H1 (cell line): ENCODE measurements at regions not wholly inside any gene's neighbourhood (a gene's known extent, or its start where the extent isn't known, plus 50 kb on each side); places are given as distances from the start of the nearest gene placed in this dataset.

Experiments
- CTCF ChIA-PET: fragments of 300-600 bp; sonication (Branson Sonifier 250); formaldehyde crosslinking; loops from one replicate; lab custom pipeline; 2021; ENCODE audit not compliant: partially characterized antibody; lab: Charles Lee
- POLR2A ChIA-PET: fragments of 300-600 bp; sonication (Branson Sonifier 250); formaldehyde crosslinking; loops from one replicate; lab custom pipeline; 2021; ENCODE audit warnings: inconsistent platforms; ENCODE audit not compliant: partially characterized antibody; lab: Charles Lee
- DNase-seq, 2 experiments: peaks; one replicate each; pipeline versions ENCODE4 v3.0.0 to v3.0.0-alpha.2; 2010 to 2022; ENCODE audit warnings: low spot score in 2 of 2, low read depth in 1 of 2, mixed read lengths in 1 of 2
- FAIRE-seq: peaks from 2 replicates; lab custom pipeline; 2011; peaks lifted over from hg19 to GRCh38; lab: Jason Lieb, UNC
- H2AFZ ChIP-seq: 2 replicates; pipeline ENCODE4 v1.8.1; 2012; ENCODE audit warnings: low read length, inconsistent platforms
- H2AK5ac ChIP-seq: 2 replicates; pipeline ENCODE4 v1.6.1; 2013; ENCODE audit warnings: low read depth, low read length
- H2BK120ac ChIP-seq: replicated peaks from 2 replicates; pipeline ENCODE3; 2013; ENCODE audit warnings: low read depth, low read length, inconsistent platforms
- H2BK12ac ChIP-seq: 2 replicates; pipeline ENCODE4 v1.6.1; 2013; ENCODE audit warnings: low read depth, low read length
- H2BK15ac ChIP-seq: 2 replicates; pipeline ENCODE4 v1.6.1; 2013; ENCODE audit warnings: low read length
- H2BK20ac ChIP-seq: 2 replicates; pipeline ENCODE4 v1.6.1; 2013; ENCODE audit warnings: low read length
- H2BK5ac ChIP-seq: 2 replicates; pipeline ENCODE4 v1.6.1; 2013; ENCODE audit warnings: low read depth, low read length
- H3K14ac ChIP-seq: 2 replicates; pipeline ENCODE4 v1.6.1; 2013; ENCODE audit warnings: inconsistent platforms; ENCODE audit not compliant: insufficient read length
- H3K18ac ChIP-seq: 2 replicates; pipeline ENCODE4 v1.6.1; 2013; ENCODE audit warnings: low read length; ENCODE audit errors: extremely low read depth
- H3K23ac ChIP-seq: 2 replicates; pipeline ENCODE4 v1.6.1; 2013; ENCODE audit warnings: inconsistent platforms; ENCODE audit not compliant: insufficient read length
- H3K23me2 ChIP-seq: 2 replicates; pipeline ENCODE4 v1.6.1; 2013; ENCODE audit warnings: low read depth, low read length
- H3K27ac ChIP-seq: 2 replicates; pipeline ENCODE4 v1.6.1; 2011; ENCODE audit warnings: low read depth, low read length, inconsistent platforms
- H3K27me3 ChIP-seq, 4 experiments: replicated peaks in 1 of 4; 1 replicate in 1 of 4; 2 replicates in 3 of 4; pipeline versions ENCODE4 v1.6.1 to v1.8.1; 2011 to 2013; ENCODE audit warnings: low read length in 3 of 4, mild to moderate bottlenecking in 3 of 4, inconsistent platforms in 2 of 4, mixed read lengths in 2 of 4, moderate library complexity in 1 of 4; ENCODE audit not compliant: control insufficient read depth in 3 of 4, insufficient read depth in 3 of 4; ENCODE audit errors: extremely low read depth in 1 of 4
- H3K36me3 ChIP-seq, 4 experiments: 2 replicates each; pipeline versions ENCODE4 v1.6.1 to v1.8.1; 2011 to 2013; ENCODE audit warnings: mild to moderate bottlenecking in 4 of 4, low read length in 3 of 4, moderate library complexity in 2 of 4, control low read depth in 1 of 4, inconsistent platforms in 1 of 4; ENCODE audit not compliant: insufficient read depth in 4 of 4, control insufficient read depth in 2 of 4
- H3K4ac ChIP-seq: replicated peaks from 2 replicates; pipeline ENCODE3; 2013; ENCODE audit warnings: low read length, low read depth, mixed read lengths, inconsistent platforms; ENCODE audit not compliant: insufficient read length
- H3K4me1 ChIP-seq, 4 experiments: replicated peaks in 1 of 4; 1 replicate in 1 of 4; 2 replicates in 3 of 4; pipeline versions ENCODE4 v1.6.1 to v1.8.1; 2011 to 2013; ENCODE audit warnings: low read length in 3 of 4, inconsistent platforms in 2 of 4, mixed read lengths in 1 of 4; ENCODE audit not compliant: insufficient read depth in 4 of 4, control insufficient read depth in 3 of 4
- H3K4me2 ChIP-seq, 2 experiments: 2 replicates each; pipeline versions ENCODE4 v1.6.1 to v1.8.1; 2011 to 2013; ENCODE audit warnings: low read depth in 2 of 2, low read length in 2 of 2, control low read depth in 1 of 2, inconsistent platforms in 1 of 2, mild to moderate bottlenecking in 1 of 2; ENCODE audit not compliant: insufficient read depth in 1 of 2
- H3K4me3 ChIP-seq, 4 experiments: fragments of 200-600, 300-600 bp in 1 of 4; sonication (generic), shearing (Covaris generic), sonication (Bioruptor Twin) in 1 of 4; 2 replicates each; pipeline versions ENCODE4 v1.5.1 to v1.8.1; 2011 to 2016; ENCODE audit warnings: low read length in 4 of 4, low read depth in 3 of 4, control low read depth in 2 of 4, inconsistent platforms in 2 of 4, mild to moderate bottlenecking in 2 of 4, mixed read lengths in 1 of 4, moderate library complexity in 1 of 4; ENCODE audit not compliant: insufficient read depth in 2 of 4; ENCODE audit errors: extremely low read depth in 1 of 4
- H3K56ac ChIP-seq: replicated peaks from 2 replicates; pipeline ENCODE3; 2013; ENCODE audit warnings: low read depth, mild to moderate bottlenecking, mixed read lengths, low read length, inconsistent platforms; ENCODE audit not compliant: insufficient read length
- H3K79me1 ChIP-seq: 2 replicates; pipeline ENCODE4 v1.6.1; 2013; ENCODE audit warnings: low read depth, low read length, control low read depth
- H3K79me2 ChIP-seq, 2 experiments: 2 replicates each; pipeline versions ENCODE4 v1.6.1 to v1.8.1; 2012 to 2013; ENCODE audit warnings: low read length in 2 of 2, mild to moderate bottlenecking in 2 of 2, inconsistent platforms in 1 of 2; ENCODE audit not compliant: insufficient read depth in 2 of 2, control insufficient read depth in 1 of 2
- H3K9ac ChIP-seq, 4 experiments: replicated peaks in 1 of 4; 1 replicate in 1 of 4; 2 replicates in 3 of 4; pipeline versions ENCODE4 v1.6.1 to v1.8.1; 2011 to 2013; ENCODE audit warnings: low read depth in 3 of 4, low read length in 3 of 4, control low read depth in 2 of 4, mild to moderate bottlenecking in 2 of 4, moderate library complexity in 2 of 4, inconsistent platforms in 1 of 4; ENCODE audit errors: extremely low read depth in 1 of 4
- H3K9me3 ChIP-seq, 2 experiments: 2 replicates each; pipeline versions ENCODE4 v1.6.1 to v1.8.1; 2012 to 2013; ENCODE audit warnings: mild to moderate bottlenecking in 2 of 2, moderate library complexity in 2 of 2, control low read depth in 1 of 2, inconsistent platforms in 1 of 2, low read depth in 1 of 2, low read length in 1 of 2, mixed read lengths in 1 of 2; ENCODE audit not compliant: insufficient read depth in 2 of 2
- H4K20me1 ChIP-seq, 2 experiments: replicated peaks in 1 of 2; 2 replicates each; pipeline versions ENCODE3 to v1.8.1; 2011 to 2013; ENCODE audit warnings: inconsistent platforms in 2 of 2, low read length in 2 of 2, mild to moderate bottlenecking in 1 of 2; ENCODE audit not compliant: insufficient read depth in 2 of 2, control insufficient read depth in 1 of 2
- H4K5ac ChIP-seq: 2 replicates; pipeline ENCODE4 v1.6.1; 2013; ENCODE audit warnings: low read length, low read depth, mixed read lengths, inconsistent platforms; ENCODE audit not compliant: insufficient read length
- H4K8ac ChIP-seq: 2 replicates; pipeline ENCODE4 v1.8.0; 2013; ENCODE audit warnings: mild to moderate bottlenecking, moderate library complexity, low read length, inconsistent platforms; ENCODE audit not compliant: insufficient read depth; ENCODE audit errors: extremely low read depth
- H4K91ac ChIP-seq: replicated peaks from 2 replicates; pipeline ENCODE3; 2013; ENCODE audit warnings: low read length, mixed read lengths, inconsistent platforms; ENCODE audit not compliant: insufficient read length
- JUN ChIP-seq: IDR thresholded peaks from 2 replicates; pipeline ENCODE4 v1.6.1; 2011; ENCODE audit warnings: low read depth, mild to moderate bottlenecking, improper control_type of control experiment, low read length
- TAF7 ChIP-seq: optimal IDR thresholded peaks from 2 replicates; pipeline ENCODE3; 2011; ENCODE audit warnings: low read depth, mild to moderate bottlenecking, inconsistent platforms, low read length, moderate library complexity, borderline replicate concordance
- WGBS, 2 experiments: shearing (Covaris generic) in 1 of 2; methylation state at CpG; one replicate each; pipeline versions ENCODE4 v1.1.6 to v1.1.7; 2013 to 2015; ENCODE audit warnings: low lambda C conversion rate in 2 of 2, mixed read lengths in 2 of 2, inconsistent platforms in 1 of 2, low coverage in 1 of 2, missing lambda C conversion rate in 1 of 2; ENCODE audit not compliant: insufficient replicate concordance in 2 of 2, insufficient coverage in 1 of 2, insufficient read length in 1 of 2; ENCODE audit errors: extremely low coverage in 1 of 2, missing lambda C conversion rate in 1 of 2; 5-methylcytosine and 5-hydroxymethylcytosine counted together
- TF ChIP-seq, protein P1 (sequence below): IDR thresholded peaks from 2 replicates; pipeline ENCODE4 v1.6.1; 2012; ENCODE audit warnings: inconsistent platforms

DNA sequence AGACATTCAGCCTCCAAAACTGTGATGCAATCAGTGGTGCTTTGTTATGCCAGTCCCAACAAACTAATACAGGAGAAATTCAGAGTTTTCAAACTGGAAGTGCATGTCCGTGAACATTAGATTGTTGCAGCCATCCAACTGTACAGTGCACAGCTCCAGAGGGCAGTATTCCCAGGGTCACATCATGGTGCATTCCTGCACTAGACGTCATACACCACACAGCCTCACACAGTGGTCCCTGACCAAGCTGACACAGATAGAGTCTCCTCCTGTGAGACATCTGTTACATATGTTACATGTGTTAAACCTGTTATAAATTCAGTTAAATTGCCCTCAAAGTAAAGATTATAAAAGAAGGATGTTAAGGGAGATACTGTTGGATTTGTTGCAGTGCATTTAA is 209.0 kb downstream of the LRRN1 start:
- Histone ChIP-seq H4K91ac (no peak overlapping the region), H3K23me2 (no peaks in the 10 kb centered on the region), H2BK20ac (no peak overlapping the region), H3K18ac (no peak overlapping the region), H3K9ac (no peak overlapping the region), H3K79me2 (no peaks in the 10 kb centered on the region), H4K20me1 (no peaks in the 10 kb centered on the region), H4K8ac (no peak overlapping the region), H3K14ac (no peak overlapping the region), H2BK15ac (no peak overlapping the region), H3K4me2 (no peak overlapping the region), H3K27me3 (no peaks in the 10 kb centered on the region), H3K79me1 (no peaks in the 10 kb centered on the region), H3K9me3 (peaks cover 3 to 5% of the 10 kb centered on the region in 2 experiments; a peak in 1 of 4 replicates), H3K4me3 (no peak overlapping the region), H4K5ac (no peak overlapping the region), H3K56ac (no peak overlapping the region), H2AK5ac (no peak overlapping the region), H2BK5ac (no peak overlapping the region), H3K4ac (no peak overlapping the region), H3K27ac (no peak overlapping the region), H3K23ac (no peak overlapping the region), H2BK120ac (no peak overlapping the region), H3K4me1 (no peaks in the 10 kb centered on the region), H3K36me3 (no peaks in the 10 kb centered on the region), H2BK12ac (no peak overlapping the region), H2AFZ (no peak overlapping the region)
- 95% methylated on average over 2 of the region's 2 CpGs; no CpG with 5 or more reads in 1 of the 2 experiments for WGBS, 2 experiments
- ChIA-PET POLR2A (no interaction called here), CTCF (interaction anchor here (1.0 to 4.0 kb wide), 4 partner anchors 10 to 808 kb away, joined by 3 to 20 read pairs (median 4); no protein-coding TSS in a partner anchor)
- TF ChIP-seq TAF7 = no peak
- TF ChIP-seq JUN = no peak
- TF ChIP-seq, protein P1, sequence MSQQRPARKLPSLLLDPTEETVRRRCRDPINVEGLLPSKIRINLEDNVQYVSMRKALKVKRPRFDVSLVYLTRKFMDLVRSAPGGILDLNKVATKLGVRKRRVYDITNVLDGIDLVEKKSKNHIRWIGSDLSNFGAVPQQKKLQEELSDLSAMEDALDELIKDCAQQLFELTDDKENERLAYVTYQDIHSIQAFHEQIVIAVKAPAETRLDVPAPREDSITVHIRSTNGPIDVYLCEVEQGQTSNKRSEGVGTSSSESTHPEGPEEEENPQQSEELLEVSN = no peak
- FAIRE-seq (no peak), DNase-seq (no peak)
